GM21529 (cell line): ENCODE measurements at regions not wholly inside any gene's neighbourhood (a gene's known extent, or its start where the extent isn't known, plus 50 kb on each side); places are given as distances from the start of the nearest gene placed in this dataset.

Experiments
- ATAC-seq: cut with Tn5 transposase; IDR thresholded peaks from one replicate; pipeline ENCODE4 v1.9.1; 2021; ENCODE audit not compliant: unreplicated experiment

- ATAC-seq, result no peak
Observed at GRCh38 chr9:7894231-7894630, 94.7 kb upstream of the DMAC1 start.

- ATAC-seq, result no peak
Observed at GRCh38 chr9:7892975-7893374, 93.4 kb upstream of the DMAC1 start.

GRCh38 chr9:7879551-7880245, 80.1 kb upstream of the DMAC1 start:
- ATAC-seq, result no peak

DNA sequence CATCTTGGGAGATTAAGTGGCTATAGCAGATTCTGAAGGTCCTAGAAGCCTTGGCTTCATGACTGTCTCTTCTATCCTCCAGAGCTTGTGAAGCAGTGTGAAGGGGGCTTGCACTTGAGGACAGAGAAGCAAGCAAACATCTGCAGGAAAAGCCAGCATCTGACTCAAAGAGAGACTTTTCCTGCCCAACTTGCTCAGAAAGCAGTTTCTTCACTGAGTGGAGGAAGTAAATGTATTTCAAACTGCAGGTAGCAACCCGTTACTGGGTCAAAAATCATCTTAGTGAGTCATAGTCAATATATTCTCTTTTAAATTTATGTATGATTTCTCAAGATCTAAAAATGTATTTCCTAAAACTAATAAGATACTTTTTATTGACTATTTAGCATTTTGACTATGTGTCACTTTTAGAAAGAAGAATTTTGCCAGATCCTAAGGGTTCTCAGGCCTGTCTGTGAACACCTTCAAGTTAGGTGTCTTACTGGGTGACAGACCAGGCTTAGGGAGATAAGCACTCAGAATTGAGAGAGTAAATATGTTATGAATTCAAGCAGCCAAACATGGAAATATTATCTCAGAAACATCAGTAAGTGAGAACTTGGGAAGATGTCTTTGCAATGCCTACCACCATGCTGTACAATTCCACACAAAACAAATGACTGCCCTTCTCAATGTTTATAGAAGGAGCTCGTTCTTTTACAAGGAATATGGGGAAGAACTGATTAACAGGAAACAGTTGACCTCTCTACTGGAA, 72.6 kb upstream of the DMAC1 start:
- no peak for ATAC-seq

GRCh38 chr9:7869340-7869739, 69.8 kb upstream of the DMAC1 start:
- no peak for ATAC-seq

DNA sequence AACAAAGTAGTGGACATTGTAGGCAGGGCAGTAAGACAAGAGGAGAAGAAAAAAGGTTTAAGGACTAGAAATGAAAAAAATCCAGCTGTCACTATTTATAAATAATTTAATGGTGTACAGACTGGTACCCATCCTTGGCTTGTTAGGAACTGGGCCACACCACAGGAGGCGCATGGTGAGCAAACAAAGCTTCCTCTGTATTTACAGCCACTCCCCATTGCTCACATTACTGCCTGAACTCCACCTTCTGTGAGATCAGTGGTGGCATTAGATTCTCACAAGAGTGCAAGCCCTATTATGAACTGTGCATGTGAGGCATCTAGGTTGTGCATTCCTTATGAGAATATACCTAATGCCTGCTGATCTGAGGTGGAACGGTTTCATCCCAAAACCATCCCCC, 62.6 kb upstream of the DMAC1 start:
- ATAC-seq, result no peak

- no peak for ATAC-seq
Observed at GRCh38 chr9:7861086-7861485, 61.5 kb upstream of the DMAC1 start.

DNA sequence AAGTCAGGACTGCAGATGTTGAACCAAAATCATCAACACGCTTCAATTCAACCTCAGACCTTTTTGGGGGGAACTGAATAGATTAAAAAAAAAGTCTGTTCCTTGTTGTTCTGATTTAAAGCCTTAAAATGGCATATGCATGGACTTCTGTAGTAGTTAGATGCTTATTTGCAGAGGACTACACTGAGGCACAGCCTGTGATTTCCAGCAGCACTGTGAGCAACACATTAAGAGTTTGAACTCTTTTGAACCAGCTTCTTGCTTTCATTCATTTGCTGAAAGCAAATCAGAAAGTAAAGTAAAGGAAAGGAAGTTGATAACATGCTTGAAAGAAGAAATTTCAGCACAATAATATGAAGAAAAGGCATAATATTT, 60.7 kb upstream of the DMAC1 start:
- no peak for ATAC-seq

DNA sequence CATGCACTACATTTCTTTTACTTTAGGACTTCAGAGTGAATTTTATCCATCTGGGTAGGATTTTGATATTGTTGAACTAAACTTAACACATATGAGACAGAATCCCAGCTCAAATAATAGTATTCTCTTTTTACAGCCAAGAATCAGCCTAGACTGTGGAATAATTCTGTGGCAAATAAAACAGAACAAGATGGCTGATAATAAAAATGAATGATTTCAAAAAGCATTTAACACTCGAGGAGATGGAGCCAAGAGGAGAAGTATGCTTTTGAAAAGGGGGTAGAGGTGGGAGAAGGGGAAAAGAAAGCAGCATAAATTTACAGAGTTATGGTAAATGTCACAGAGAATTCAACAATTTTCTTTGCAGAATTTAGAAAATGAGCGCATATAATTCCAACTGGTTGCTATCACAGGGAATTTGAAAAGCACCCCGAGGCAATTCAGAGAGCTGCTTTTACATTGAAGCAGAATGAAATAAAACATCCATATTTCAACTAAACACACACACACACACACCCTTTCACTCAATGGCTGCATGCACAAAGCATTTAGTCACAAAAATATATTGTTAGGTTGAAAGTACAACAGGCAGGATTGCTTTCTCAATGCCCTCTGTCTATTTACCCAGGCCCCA, 60.2 kb upstream of the DMAC1 start:
- no peak for ATAC-seq

DNA sequence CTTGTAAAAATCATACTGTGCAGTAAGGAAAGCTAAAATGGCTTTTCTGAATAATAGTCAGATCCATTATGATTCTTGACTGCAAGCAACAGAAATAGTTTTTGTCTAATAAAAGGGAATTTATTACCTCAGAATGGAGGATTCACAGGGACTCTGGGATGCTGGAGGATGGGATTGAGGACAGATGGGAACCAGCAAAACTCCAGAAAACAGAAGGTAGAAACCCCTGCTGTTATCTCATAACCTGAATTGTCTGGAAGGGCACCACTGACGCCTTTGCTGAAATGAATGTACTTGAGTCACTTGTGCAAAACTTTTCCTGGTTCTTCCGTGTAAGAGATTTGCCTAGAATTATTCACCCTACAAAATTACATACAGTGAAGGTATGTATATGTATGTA, 58.6 kb upstream of the DMAC1 start:
- ATAC-seq, result no peak

DNA sequence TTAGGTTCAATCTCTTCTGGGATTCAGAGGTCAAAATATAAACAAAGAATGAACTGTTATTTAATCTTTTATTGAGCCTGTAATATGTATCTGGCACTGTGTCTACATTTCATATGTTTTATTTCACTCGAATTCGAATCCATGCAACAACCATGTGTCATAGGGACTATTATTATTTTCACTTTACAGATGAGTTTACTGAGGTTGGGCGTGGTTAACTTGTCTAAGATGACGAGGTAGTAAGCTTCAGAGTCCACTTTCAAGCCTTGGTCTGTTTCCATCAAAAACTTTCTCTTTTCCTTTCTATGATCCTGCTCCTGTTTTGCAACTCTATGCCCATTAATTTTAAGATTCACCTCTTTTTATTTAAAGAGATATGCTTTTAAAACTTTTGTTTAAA, 55.2 kb upstream of the DMAC1 start:
- no peak for ATAC-seq
